ENCODE measurements at regions not wholly inside any gene's neighbourhood (a gene's known extent, or its start where the extent isn't known, plus 50 kb on each side); places are given as distances from the start of the nearest gene placed in this dataset.

DNA sequence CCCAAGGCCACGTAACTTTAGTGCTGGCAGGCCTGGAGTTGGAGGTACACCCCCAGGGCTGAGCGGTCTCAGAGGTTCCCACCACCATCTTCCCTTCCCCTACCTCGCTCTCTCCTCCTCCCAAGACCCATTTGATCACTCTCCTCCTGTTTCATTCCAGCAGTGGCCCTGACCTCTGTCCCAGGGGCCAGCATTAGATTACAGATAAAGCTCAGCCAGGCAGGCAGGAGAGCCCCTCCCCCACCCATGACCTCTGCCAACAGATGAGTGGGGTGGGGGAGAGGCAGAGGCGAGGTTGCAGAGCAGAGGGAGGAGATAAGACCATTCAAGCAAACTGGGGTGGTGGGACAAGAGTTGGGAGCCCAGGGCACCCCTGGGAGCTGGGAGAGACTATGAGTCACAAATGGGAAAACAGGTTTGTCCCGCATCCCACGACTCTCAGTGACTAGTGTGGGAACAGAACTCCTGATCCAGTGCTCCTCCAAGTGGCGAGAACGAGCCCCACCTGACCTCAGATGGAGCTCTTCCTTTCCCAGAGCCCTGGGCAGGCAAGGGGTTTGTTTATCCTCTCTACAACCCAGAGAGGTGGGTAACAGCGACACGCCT lies 367.9 kb downstream of the MN1 start:
- Histone ChIP-seq H3K56ac (ENCODE audit: insufficient read length, low read depth, low read length) (no peak overlapping the region), H2BK5ac (ENCODE audit: insufficient read length, low read length) (no peak overlapping the region), H2BK20ac (ENCODE audit: low read depth, low read length, poor library complexity, severe bottlenecking) (no peak overlapping the region), H2AFZ (ENCODE audit: low read length) (no peak overlapping the region), H3K23ac (ENCODE audit: insufficient read length, low read depth, low read length) (no peak overlapping the region), H2BK15ac (ENCODE audit: low read depth, low read length) (no peak overlapping the region), H4K5ac (ENCODE audit: insufficient read length, low read depth, low read length) (no peak overlapping the region), H3K18ac (ENCODE audit: insufficient read length, low read depth, low read length) (no peak overlapping the region), H3K9me3 (ENCODE audit: control insufficient read depth, low read depth, low read length) (no peaks in the 10 kb centered on the region), H3K4ac (ENCODE audit: low read depth, low read length) (no peak overlapping the region), H3K27me3 (ENCODE audit: insufficient read depth, low read length) (no peaks in the 10 kb centered on the region), H3K27ac (ENCODE audit: insufficient read length, low read depth, low read length) (no peak overlapping the region), H3K4me1 (ENCODE audit: insufficient read depth, low read length) (no peaks in the 10 kb centered on the region; the same call in 1 of the 2 replicates), H3K23me2 (ENCODE audit: insufficient read length, low read depth, low read length, poor library complexity, severe bottlenecking) (no peaks in the 10 kb centered on the region), H4K20me1 (ENCODE audit: control insufficient read depth, insufficient read depth, insufficient read length) (peaks cover 2% of the 10 kb centered on the region), H3K79me1 (ENCODE audit: insufficient read depth, low read depth, low read length, poor library complexity, severe bottlenecking) (no peaks in the 10 kb centered on the region), H3T11ph (ENCODE audit: low read length) (no peak overlapping the region), H4K91ac (ENCODE audit: insufficient read length, low read depth, low read length) (no peak overlapping the region), H3K14ac (ENCODE audit: insufficient read depth, low read length) (no peak overlapping the region), H2BK120ac (ENCODE audit: low read depth, low read length, poor library complexity, severe bottlenecking) (no peak overlapping the region), H4K8ac (replicated peaks; ENCODE audit: insufficient read length, low read depth, low read length) (no peak overlapping the region), H3K4me2 (ENCODE audit: insufficient read depth, insufficient read length, low read length) (no peak overlapping the region), H3K79me2 (ENCODE audit: insufficient read depth, low read length) (no peaks in the 10 kb centered on the region), H2BK12ac (ENCODE audit: insufficient read length, low read depth, low read length) (no peak overlapping the region), H3K9ac (ENCODE audit: extremely low read depth, insufficient read length, low read length) (no peak overlapping the region), H2AK5ac (ENCODE audit: insufficient read length, low read length) (no peak overlapping the region)
- no CpG with 5 or more reads among the region's 10 CpGs for WGBS (ENCODE audit: extremely low coverage, insufficient read length, low lambda C conversion rate)
- Mint-ChIP-seq H3K36me3 (ENCODE audit: insufficient read depth in 1 of 3, low read depth in 3 of 3) (peaks cover 0 to 12% (median 3%) of the 10 kb centered on the region in 3 experiments; a peak in 4 of 7 replicates), H3K4me1 (peaks cover 35 to 50% of the 10 kb centered on the region in 2 experiments), H3K27ac (peak overlapping the region in 1 of 3 experiments; percentile 53; a peak in 1 of 7 replicates), H3K9me3 (peaks cover 13 to 14% of the 10 kb centered on the region in 2 experiments), H3K4me3 (no peak overlapping the region), H3K27me3 (ENCODE audit: low read depth) (peaks cover 24% of the 10 kb centered on the region)
- TF ChIP-seq CTCF (conservative IDR thresholded peaks at IDR 0.05) = no peak
- DNase-seq = no peak
